Adrenal gland (tissue), 9 donors: ENCODE measurements at regions not wholly inside any gene's neighbourhood (a gene's known extent, or its start where the extent isn't known, plus 50 kb on each side); places are given as distances from the start of the nearest gene placed in this dataset.

ENCODE experiments used
- DNase-seq, 7 donors: peaks; one replicate each; pipeline ENCODE4 v3.0.0-alpha.2; 2019 to 2020
- H3K27ac ChIP-seq, 5 donors: fragments of 200-600 bp; sonication (generic) in 4 of 5; 1 replicate in 3 of 5; 2 replicates in 2 of 5; pipeline versions ENCODE4 v1.5.1 to v1.8.0; 2016 to 2020; ENCODE audit warnings: mild to moderate bottlenecking in 1 of 5
- H3K27me3 ChIP-seq: fragments of 200-600 bp; 2 replicates; pipeline ENCODE4 v1.8.0; 2021
- H3K36me3 ChIP-seq, 2 donors: fragments of 200-600 bp; replicated peaks in 1 of 2; 1 replicate in 1 of 2; 2 replicates in 1 of 2; pipeline versions ENCODE4 v1.5.1 to v1.8.0; 2018 to 2022
- H3K4me1 ChIP-seq, 2 donors: fragments of 200-600 bp; replicated peaks in 1 of 2; 1 replicate in 1 of 2; 2 replicates in 1 of 2; pipeline versions ENCODE4 v1.5.1 to v1.8.0; 2018 to 2021
- H3K4me3 ChIP-seq, 4 donors: fragments of 200-600 bp; sonication (generic) in 3 of 4; one replicate each; pipeline ENCODE4 v1.5.1; 2016 to 2018
- H3K9me3 ChIP-seq, 3 donors: fragments of 200-600 bp; sonication (generic) in 1 of 3; replicated peaks in 1 of 3; 1 replicate in 2 of 3; 2 replicates in 1 of 3; pipeline versions ENCODE4 v1.5.1 to v1.8.0; 2016 to 2021
- POLR2A ChIP-seq, 2 donors: fragments of 450-650 bp; IDR thresholded peaks; one replicate each; pipeline ENCODE4 v1.6.1; 2017; ENCODE audit warnings: antibody characterized with exemption in 2 of 2, mild to moderate bottlenecking in 2 of 2, moderate library complexity in 1 of 2
- WGBS, 4 donors: extraction: QIAGEN DNeasy Blood & Tissue Kit in 2 of 4; methylation state at CpG; one replicate each; pipeline versions ENCODE4 v1.1.5 to v1.1.7; 2013 to 2017; 5-methylcytosine and 5-hydroxymethylcytosine counted together
- intact Hi-C, 2 donors: fragments of 100-400 bp; cut with DNase I; formaldehyde crosslinking; loops; one replicate each; pipeline versions ENCODE4 v1.14.1 to v1.15.0; 2022 to 2023
- TF ChIP-seq, protein P1 (sequence below), 6 experiments: fragments of 450-650 bp in 4 of 6; fragments of 200-600 bp in 2 of 6; sonication (generic) in 1 of 6; IDR thresholded peaks; 1 replicate in 5 of 6; 2 replicates in 1 of 6; pipeline versions ENCODE4 v1.5.1 to v1.8.0; 2016 to 2021; ENCODE audit warnings: antibody characterized with exemption in 6 of 6, mild to moderate bottlenecking in 2 of 6, moderate library complexity in 1 of 6
- donor health status: healthy with polysubstance abuse.
- donor health status: Bipolar disorder and iron deficiency.
- donor health status: DM: yes; HTN: yes; CAD: no.
- donor health status: DM: no; HTN: no; CAD: no.
- donor health status: DM: no; HTN: no; CAD: no.

DNA sequence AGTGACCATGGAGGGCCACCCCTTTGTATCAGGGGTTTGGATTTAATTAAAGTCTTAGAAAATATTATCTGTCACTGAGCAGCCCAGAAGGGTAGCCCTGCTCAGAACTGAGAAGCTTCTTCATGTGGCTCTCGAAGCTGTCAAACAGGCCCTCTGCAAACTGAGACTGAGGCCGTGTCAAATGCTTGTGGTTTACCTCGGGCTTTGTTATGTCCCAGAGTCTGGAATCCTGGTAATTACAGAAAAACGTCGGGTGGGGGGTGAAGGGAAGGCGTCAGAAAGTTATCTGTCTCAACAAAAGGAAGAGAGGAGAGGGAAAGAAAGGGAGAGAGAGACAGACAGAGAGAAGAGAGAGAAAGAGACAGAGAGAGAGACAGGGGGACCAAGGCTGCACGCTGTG, 200.8 kb downstream of the BMP7 start:
- Histone ChIP-seq H3K9me3 (no peaks in the 10 kb centered on the region), H3K27me3 (peaks cover 12% of the 10 kb centered on the region), H3K4me1 (no peaks in the 10 kb centered on the region), H3K27ac (no peak overlapping the region), H3K36me3 (no peaks in the 10 kb centered on the region), H3K4me3 (no peak overlapping the region)
- intact Hi-C loops, result no loop called here
- TF ChIP-seq, protein P1, sequence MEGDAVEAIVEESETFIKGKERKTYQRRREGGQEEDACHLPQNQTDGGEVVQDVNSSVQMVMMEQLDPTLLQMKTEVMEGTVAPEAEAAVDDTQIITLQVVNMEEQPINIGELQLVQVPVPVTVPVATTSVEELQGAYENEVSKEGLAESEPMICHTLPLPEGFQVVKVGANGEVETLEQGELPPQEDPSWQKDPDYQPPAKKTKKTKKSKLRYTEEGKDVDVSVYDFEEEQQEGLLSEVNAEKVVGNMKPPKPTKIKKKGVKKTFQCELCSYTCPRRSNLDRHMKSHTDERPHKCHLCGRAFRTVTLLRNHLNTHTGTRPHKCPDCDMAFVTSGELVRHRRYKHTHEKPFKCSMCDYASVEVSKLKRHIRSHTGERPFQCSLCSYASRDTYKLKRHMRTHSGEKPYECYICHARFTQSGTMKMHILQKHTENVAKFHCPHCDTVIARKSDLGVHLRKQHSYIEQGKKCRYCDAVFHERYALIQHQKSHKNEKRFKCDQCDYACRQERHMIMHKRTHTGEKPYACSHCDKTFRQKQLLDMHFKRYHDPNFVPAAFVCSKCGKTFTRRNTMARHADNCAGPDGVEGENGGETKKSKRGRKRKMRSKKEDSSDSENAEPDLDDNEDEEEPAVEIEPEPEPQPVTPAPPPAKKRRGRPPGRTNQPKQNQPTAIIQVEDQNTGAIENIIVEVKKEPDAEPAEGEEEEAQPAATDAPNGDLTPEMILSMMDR (IDR thresholded peaks at IDR 0.05), result no peak
- TF ChIP-seq POLR2A (IDR thresholded peaks at IDR 0.05), result no peak
- 13 to 22% (median 17%) methylated on average over 7 of the region's 7 CpGs for WGBS, 4 donors
- no peak for DNase-seq

DNA sequence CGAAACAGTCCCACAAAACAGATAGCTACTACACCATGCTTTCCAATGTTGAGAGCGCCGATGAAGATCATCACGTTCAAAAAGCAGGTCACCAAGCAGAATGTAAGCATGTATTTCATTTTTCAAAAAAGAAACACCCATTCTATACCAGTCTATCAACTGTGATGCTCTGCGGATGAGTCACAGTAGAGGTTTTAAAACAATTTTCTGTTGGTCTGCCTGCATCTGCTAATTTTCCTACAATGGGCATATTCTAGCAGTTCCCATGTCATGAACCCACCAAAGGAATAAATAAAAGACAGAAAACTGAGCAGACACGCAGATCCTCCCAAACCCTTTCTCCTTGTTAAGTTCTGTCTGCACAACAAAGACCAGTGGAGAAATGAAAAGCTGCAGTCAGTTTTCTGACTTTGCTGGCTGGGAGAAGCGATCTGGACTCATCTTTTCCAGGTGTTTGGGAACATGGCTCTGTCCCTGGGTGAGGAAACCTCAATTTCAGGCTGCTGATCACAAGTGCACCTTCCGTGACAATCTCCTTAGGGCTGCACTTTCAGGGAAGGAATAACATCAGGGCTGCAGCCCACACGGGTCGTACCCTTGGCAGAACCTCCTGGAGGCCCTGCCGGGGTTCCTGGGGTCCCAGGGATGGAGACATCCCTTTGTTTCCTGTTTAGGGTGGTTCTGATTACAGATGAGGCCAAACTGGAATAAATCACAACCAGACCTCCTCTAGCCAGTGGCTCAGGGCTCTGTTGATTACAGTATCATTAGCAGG, 200.1 kb downstream of the BMP7 start:
- intact Hi-C loops, result no loop called here
- Histone ChIP-seq H3K9me3 (no peaks in the 10 kb centered on the region), H3K4me3 (no peak overlapping the region), H3K36me3 (no peaks in the 10 kb centered on the region), H3K27ac (no peak overlapping the region), H3K27me3 (peaks cover 13% of the 10 kb centered on the region), H3K4me1 (no peaks in the 10 kb centered on the region)
- 63 to 73% (median 65%) methylated on average over 7 to 11 of the region's 11 CpGs for WGBS, 4 donors
- TF ChIP-seq POLR2A (IDR thresholded peaks at IDR 0.05), result no peak
- TF ChIP-seq, protein P1 (IDR thresholded peaks at IDR 0.05), result no peak
- no peak for DNase-seq

- WGBS, 4 donors, result 54 to 66% (median 63%) methylated on average over 8 of the region's 8 CpGs
- Histone ChIP-seq H3K27me3 (peaks cover 13% of the 10 kb centered on the region), H3K4me1 (no peaks in the 10 kb centered on the region), H3K4me3 (no peak overlapping the region), H3K9me3 (no peaks in the 10 kb centered on the region), H3K36me3 (no peaks in the 10 kb centered on the region), H3K27ac (no peak overlapping the region)
- TF ChIP-seq, protein P1 (IDR thresholded peaks at IDR 0.05), result no peak
- TF ChIP-seq POLR2A (IDR thresholded peaks at IDR 0.05), result no peak
- DNase-seq, result no peak
- intact Hi-C loops, result no loop called here
Measured at GRCh38 chr20:57069442-57069841, 197.0 kb downstream of the BMP7 start.

GRCh38 chr20:57070296-57070695, 196.1 kb downstream of the BMP7 start:
- H3K4me3 ChIP-seq, result no peak overlapping the region
- 63 to 92% (median 71%) methylated on average over 1 of the region's 1 CpG for WGBS, 4 donors
- H3K27me3 ChIP-seq, result peaks cover 13% of the 10 kb centered on the region
- no peak overlapping the region for H3K27ac ChIP-seq
- no peaks in the 10 kb centered on the region for H3K36me3 ChIP-seq
- no peaks in the 10 kb centered on the region for H3K4me1 ChIP-seq
- H3K9me3 ChIP-seq, result no peaks in the 10 kb centered on the region
- DNase-seq, result no peak
- intact Hi-C loops, result no loop called here
- no peak for TF ChIP-seq POLR2A (IDR thresholded peaks at IDR 0.05)
- TF ChIP-seq, protein P1 (IDR thresholded peaks at IDR 0.05), result no peak
